ENCODE measurements at regions not wholly inside any gene's neighbourhood (a gene's known extent, or its start where the extent isn't known, plus 50 kb on each side); places are given as distances from the start of the nearest gene placed in this dataset.
"Not testable (repeated sequence)": the region's sequence is repeated elsewhere in the genome, so short reads cannot be mapped to it uniquely, and the experiment has no call there.

- not testable (repeated sequence) for DNase-seq
Observed at GRCh38 chr10:23545866-23546265, 107.0 kb downstream of the OTUD1 start.

DNA sequence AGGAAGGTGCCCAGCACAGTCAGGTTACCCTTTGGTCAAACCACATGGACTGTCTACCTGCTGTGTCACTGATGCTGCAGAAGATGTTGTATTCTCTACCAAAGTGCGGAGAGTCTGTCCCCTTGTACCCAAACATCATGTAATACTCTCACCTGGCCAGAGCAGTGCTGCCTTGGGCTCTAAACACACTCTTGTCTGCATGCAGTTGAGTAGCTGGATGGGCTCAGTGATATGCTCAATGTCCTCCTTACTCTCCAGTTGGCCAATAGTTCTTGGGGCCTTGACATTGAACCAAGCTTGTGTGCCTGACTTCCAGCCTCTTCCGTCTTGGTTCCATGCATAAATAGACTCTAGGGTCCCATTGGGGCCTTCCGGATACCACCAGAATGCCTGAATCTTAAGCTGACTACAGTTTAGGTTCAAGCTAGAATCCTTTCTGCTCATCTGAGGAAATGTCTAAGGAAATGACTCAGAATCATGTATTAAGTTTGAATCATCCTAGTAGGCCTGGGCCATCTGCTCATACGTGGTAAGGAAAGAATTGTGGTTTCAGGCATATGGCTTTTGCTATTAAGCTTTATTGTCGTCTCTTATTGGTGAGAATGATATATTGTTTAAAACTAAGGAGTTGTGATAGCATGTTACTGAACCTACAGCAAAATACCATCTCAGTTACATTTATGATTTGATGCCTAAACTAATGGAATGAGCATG, 118.0 kb downstream of the OTUD1 start:
- DNase-seq: peak; percentile 24

DNA sequence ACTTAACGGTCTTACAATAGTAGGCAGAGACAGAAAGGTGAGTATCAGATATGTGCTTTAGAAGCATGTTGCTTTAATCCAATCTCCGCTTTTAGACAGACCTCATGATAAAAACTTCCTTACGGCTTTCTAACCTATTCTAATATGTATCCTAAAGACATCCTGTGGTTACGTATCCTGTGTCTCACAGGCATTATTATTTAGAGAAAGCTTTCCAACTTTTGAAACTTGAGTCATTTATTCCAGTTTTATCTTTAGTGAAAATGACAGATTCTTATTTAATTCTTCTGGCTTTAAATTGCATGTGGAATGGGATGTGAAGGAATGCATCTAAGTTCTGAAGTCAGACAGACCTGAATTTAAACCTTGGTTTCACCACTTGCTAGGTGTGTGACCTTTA, 118.9 kb downstream of the OTUD1 start:
- no peak for DNase-seq

DNA sequence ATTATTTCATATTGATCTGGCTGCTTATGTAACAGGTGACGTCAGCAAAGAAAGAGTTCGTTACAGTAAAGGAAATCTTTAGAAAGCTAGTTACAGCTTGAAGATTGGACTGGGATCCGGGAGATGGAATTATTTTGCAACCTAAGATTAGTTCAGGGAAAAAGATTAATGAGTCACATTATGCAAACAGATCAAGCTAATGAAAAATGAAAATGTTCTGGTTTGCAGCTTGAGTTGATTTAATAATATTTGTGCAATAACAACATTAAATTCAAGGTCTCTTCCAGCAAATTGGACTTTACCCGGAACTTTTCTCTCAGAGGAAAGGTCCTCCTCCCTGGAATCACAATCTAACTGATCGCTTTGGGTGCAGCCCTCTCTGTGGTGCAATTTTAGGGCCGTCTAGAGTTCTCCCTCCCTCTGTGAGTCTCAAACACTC, 119.5 kb downstream of the OTUD1 start:
- DNase-seq: no peak

DNA sequence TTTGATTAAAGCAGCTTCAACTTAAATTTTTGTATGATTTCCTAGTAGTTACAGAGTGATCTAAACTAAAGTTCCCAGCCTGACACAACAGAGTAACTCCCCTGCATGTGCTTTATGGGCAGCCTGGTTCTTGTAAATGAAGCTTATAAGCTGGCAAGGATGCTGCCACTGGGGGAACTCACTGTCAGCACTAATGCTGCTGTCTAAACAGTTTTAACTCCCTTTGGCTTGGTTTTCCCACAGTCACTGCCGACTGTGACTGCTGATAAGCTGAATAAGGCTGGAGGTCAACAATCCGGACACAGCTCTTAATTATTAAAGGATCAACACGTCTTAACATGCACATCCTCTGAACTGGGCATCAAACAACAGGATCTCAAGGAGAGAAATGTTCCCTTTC, 130.1 kb downstream of the OTUD1 start:
- DNase-seq: no peak

DNA sequence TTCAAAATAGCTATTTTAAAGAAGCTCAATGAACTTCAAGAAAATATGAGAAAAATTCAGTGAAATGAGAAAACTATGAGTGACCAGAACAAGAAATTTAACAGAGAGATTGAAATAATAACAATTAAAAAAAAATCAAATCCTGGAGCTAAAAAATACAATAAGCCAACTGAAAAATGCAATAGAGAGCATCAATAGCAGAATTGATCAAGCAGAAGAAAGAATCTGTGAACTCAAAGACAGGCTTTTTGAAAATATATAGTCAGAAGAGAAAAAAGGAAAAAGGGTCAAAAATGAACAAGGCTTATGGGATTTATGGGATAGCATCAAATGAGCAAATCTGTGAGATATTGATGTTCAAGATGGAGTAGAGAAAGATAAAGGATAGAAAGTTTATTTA, 133.0 kb downstream of the OTUD1 start:
- DNase-seq: no peak

GRCh38 chr10:23581906-23582450, 143.1 kb downstream of the OTUD1 start:
- DNase-seq: no peak

DNA sequence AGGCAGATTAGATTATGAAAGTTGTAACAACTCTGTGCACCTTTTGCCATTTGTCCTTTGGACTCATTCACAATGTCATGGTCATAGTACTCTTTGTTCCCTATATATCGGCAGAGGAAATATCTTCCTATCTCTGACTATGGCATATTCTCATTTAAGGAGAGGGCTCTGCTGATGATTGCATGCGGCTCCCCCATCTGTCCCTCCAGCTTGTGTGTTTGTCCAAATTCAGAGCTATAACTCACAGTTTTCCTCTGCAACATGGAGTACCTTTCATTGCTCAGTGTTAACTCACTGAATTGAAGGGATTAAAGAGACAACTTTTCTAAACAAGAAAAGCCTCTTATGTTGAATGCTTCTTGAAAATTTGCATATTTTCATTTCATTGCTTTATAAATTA, 145.5 kb downstream of the OTUD1 start:
- DNase-seq: no peak

DNA sequence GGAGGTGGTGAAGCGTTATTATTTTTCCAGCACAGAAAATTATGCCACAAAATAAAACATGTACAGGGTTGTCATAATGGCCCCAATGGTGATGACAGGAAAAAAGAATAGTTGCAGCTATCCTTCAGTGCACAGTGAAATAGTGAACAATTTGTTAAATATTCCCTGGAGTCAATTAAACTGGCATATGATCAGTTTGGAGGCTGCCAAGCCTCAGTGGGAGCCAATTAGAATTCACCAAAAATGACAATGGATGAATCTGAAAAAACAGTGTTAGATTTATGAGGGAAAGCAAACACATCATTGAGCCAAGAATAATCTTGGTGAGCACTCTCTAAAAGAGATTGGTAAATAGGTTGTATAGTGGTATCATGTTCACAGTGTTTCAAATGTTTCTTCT, 146.3 kb downstream of the OTUD1 start:
- DNase-seq: no peak

GRCh38 chr10:23585666-23586065, 146.8 kb downstream of the OTUD1 start:
- DNase-seq: no peak

DNA sequence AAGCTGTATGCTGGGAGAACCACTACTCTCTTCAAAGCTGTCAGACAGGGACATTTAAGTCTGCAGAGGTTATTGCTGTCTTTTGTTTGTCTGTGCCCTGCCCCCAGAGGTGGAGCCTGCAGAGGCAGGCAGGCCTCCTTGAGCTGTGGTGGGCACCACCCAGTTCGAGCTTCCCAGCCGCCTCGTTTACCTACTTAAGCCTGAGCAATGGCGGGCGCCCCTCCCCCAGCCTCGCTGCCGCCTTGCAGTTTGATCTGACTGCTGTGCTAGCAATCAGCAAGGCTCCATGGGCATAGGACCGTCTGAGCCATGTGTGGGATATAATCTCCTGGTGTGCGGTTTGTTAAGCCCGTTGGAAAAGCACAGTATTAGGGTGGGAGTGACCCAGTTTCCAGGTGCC, 156.4 kb downstream of the OTUD1 start:
- DNase-seq: not testable (repeated sequence)

DNA sequence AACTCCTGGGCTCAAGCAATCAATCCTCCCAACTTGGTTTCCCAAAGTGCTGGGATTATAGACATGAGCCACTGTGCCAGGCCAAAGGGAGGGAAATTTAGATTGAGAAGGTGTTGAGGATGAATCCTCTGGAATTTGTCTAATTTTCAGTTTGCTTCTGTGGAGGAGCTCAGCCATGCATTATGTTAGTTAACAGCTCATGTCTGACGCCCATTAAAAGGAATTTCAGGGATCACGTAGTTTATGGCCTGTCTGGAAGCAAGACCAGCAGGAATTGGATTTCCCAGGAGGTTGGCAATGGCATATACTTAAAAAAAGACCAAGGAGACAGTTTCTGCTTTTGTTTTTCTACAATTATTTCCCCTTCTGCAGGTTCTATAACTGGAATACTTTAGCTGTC, 165.7 kb downstream of the OTUD1 start:
- DNase-seq: no peak

DNA sequence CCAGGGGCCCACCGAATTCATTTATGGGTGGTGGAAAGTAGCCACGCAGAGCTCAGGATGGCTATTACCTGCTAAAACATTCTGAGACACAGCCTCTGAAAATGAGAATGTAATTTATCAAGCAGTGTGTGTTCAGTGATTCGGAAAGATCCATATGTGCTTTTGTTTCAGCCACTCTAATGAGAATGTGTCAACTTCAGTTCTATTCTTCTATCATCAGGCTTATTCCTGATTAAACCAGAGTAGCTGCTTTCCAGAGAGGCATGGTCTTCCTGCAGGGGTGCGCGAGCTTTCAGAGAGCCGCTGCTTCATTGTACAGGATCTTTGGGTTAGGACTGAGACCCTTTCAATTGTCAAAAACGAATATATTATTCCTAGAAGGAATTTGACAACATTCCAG, 167.6 kb downstream of the OTUD1 start:
- no peak for DNase-seq

DNA sequence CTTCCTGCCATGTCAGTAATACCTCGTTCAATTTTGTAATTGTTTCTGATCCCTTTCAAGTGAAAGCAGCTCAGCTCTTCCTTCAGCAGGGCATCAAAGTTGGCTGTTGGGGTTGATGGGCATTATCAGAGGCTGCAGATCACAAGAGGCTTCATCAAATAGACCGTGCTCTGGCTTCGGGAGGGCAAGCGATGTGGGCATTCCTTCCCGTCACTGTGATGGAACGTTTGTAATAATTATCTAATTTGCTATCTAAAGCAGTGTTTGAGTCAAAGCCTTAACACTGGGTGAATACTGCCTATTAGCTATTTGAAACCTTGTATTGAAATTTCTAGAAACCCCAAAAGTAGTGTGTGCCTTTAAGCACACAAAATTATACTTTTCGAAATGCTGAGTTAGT, 170.1 kb downstream of the OTUD1 start:
- no peak for DNase-seq

DNA sequence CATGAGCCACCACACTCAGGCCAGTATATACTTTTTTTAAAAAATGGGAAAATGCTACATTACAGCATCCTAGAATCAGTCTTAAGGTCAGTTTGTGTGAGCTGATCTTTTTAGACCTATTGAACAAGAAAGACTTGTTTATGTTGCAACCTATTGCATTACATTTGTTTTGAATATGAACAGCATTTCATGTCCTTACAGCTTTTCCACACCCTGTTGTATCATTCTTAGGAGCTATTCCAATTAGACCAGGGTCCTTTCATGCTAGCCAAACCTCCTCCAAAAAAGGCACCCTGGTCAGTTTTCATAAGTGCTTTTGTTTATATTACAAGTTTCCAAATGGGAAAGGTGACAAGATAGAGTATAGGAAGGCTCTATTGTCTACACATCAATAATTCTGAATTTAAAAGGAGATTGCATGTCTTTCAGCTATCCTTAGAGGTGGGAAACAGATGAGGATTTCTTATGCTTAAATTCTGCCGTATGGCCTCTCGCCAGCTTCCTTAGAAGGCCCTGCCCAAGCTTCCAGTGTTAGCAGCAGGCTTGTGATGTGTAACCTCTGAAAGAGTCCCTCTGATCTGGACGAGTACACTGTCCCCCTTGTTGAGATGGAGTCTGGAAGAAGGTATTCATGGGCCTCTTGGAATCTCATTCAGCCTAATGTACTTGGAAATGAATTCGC, 171.9 kb downstream of the OTUD1 start:
- DNase-seq: no peak

DNA sequence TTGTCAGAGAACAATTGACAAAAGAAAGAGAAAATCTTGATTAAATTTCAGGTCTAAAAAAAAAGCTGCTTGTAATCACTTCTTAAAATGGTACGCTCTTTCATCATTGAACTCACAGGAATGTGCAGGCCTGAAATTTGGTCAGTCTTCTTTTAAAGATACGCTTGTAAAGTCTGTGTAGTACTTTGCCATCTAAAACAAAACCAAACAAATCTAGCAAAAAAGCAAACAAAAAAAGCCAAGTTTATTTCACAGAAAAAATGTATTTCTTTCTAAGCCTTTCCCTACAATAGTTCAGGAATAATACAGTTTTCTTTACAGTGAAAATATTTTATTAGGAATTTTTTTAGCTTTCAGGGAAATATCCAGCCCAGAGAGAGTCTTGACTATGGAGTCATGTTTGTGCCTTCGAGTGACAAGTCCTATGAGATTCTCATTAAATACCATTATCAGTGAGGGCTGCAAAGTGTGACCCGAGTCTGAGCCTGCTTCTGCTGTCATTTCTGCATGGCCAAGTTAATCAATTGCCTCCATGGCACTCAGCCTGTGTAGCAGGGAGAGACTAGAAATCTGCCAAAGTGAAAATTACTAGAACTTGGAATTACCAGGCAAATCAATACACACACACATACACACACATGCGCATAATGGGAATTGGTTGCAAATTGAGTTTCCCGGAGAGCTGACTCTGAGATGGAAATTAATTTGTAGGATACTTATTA, 172.6 kb downstream of the OTUD1 start:
- DNase-seq: no peak

DNA sequence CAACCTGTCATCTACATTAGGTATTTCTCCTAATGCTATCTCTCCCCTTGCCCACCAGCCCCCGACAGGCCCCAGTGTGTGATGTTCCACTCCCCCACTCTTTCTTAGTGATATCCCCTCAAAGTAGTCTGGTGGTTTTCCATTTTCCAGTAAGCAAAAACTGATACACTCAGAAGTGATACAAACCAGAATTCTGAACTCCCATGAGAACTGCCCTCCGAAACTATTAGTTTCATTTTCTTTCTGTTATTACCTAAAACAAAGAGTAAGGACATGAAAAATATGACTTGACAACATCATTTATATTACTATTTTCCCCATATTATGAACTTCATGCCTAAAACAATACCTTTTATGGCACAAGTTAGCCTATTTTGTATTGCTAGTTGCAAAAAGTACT, 175.0 kb downstream of the OTUD1 start:
- DNase-seq: no peak

- no peak for DNase-seq
Observed at GRCh38 chr10:23614483-23614882, 175.6 kb downstream of the OTUD1 start.

DNA sequence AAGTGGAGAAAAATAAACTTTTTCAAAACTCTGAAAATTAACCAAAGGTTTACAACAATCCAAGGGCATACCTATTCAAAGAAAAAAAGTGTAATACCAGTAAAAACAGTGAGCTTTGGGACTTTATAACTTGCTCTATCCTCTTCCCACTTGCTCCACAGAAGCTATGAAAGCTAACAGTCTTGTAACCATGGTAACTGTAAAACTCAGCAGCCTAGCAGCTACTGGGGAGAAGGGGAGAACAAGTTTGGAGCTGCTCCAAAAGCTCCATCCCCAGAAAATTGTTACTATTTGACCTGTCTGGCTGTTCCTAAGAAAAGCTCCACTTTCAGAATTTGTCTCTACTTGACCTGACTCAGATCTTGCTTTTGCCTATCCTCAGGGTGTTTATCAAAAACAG, 191.5 kb downstream of the OTUD1 start:
- DNase-seq: no peak

DNA sequence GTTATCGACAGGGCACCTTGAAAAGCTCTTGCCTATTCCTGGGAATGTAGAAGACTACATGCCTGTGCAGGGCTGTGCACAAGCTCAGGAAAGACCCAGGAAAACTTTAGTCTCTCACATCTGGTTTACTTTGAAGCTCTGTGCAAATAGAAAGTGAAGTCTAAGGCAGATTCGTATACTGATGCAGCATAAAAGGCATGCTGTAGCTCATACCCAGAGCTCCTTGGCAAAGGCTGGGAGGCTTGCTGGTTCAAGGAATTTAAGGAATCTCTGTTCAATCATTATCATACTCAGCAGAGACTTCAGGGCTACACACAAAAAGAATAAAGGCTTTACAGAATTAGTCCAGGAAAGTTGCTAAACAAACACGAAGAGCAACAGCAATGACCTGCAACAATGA, 192.0 kb downstream of the OTUD1 start:
- DNase-seq: no peak

- no peak for DNase-seq
Observed at GRCh38 chr10:23643111-23643780, 204.4 kb downstream of the OTUD1 start.

DNA sequence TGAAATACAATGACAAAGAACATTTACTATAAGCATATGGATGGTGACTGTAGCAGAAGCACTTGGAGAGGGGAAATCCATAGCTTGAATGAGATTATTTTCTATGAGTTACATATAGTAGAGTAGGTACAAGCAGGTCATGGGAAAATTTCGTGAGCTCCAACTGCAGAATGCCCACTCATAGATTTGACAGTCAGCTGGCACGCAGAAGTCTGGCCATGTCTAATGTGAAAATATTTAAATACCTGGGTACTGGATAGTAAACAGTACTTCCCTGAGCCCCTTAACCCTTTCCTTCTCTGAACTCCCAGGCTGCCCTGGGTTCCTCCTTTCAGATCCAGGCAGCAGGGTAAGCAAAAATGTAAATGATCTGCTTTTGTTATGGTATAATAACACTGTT, 209.7 kb downstream of the OTUD1 start:
- no peak for DNase-seq

GRCh38 chr10:23656735-23657134, 217.9 kb downstream of the OTUD1 start:
- DNase-seq: no peak

Data from activated CD4-positive, alpha-beta T cell treated with anti-CD3 and anti-CD28 coated beads, Interleukin-2, amount 50 U/mL, for 16 hours (primary cell).